Posterior vena cava (tissue), 2 donors: ENCODE measurements at regions not wholly inside any gene's neighbourhood (a gene's known extent, or its start where the extent isn't known, plus 50 kb on each side); places are given as distances from the start of the nearest gene placed in this dataset.
"Not testable (repeated sequence)": the region's sequence is repeated elsewhere in the genome, so short reads cannot be mapped to it uniquely, and the experiment has no call there.

Experiments
- DNase-seq: peaks from one replicate; pipeline ENCODE4 v3.0.0-alpha.2; 2020; ENCODE audit warnings: low spot score
- intact Hi-C, 2 donors: fragments of 100-400 bp; cut with DNase I; formaldehyde crosslinking; loops; one replicate each; pipeline versions ENCODE4 v1.14.1 to v1.14.2; 2022 to 2023
- donor health status: DM: yes; HTN: yes; CAD: no.
- donor health status: DM: yes; HTN: yes; CAD: no.

DNA sequence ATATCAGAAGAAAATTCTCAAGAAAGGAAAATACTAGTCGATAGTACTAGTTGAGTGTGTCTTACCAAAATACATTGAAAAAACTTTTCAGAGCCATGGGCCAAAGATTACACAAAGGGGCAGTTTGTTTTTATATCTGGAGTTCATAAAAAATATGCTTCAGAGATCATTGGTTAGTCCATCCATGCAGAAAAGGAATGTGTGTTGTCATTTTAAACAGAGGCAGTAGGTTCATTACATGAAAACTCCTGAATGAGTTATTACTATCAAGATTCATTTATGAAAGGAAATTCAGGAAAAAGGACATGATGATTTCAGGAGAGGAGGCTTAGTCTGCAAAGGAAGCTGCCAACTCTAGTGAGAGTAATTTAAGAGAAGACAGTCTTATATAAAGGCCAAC, 354.8 kb downstream of the AEBP2 start:
- DNase-seq = no peak
- intact Hi-C loops = no loop called here

DNA sequence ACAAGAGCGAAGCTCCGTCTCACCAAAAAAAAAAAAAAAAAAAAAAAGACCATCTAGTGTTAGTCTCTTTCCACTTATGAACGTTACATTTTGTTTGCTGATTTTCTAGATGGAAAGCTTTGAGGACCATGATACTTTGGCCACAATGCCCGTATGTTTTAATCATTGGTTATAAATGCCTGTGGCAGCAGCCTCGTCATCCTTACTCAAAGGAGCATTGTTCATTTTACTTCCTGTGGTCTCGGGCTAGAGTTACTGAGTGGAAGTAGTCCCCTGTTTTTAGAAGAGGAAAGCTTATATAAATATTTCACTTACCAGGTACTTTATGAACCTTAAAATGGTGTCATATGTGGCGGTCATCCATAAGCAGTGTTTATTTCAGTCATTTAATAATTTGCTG, 359.9 kb downstream of the AEBP2 start:
- no peak for DNase-seq
- intact Hi-C loops = no loop called here

DNA sequence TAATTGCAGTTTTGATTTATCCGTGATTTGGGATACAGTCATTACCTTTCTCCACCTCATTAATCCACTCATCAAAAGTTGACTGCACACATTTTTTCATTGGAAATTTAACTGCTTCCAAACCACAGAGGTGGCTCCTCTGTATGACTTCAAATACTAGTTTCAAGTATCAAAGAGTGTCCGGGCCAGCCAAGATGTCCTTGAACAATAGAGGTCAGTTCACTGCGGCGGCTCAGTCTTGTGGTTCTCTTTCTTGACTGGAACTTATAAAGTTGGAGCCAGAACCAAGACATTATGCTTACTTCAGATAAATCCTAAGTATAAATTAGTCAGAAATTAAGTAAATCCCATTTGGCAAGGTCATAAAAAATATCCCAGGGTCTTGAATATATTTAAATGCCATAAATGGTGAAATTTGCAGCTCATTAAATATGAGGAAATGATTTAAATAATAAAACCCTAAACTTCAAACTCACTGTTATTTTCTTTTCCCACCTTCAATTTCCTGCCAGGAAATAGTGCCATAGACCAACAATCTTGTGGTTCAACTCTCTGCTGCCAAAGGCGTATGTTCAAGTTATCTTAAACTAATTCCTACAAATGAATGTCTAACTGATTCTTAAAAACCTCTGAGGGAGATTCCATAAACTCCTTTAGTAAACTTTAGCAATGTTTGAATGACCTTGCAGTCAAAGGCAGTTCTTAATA, 360.8 kb downstream of the AEBP2 start:
- no peak for DNase-seq
- intact Hi-C loops = no loop called here

DNA sequence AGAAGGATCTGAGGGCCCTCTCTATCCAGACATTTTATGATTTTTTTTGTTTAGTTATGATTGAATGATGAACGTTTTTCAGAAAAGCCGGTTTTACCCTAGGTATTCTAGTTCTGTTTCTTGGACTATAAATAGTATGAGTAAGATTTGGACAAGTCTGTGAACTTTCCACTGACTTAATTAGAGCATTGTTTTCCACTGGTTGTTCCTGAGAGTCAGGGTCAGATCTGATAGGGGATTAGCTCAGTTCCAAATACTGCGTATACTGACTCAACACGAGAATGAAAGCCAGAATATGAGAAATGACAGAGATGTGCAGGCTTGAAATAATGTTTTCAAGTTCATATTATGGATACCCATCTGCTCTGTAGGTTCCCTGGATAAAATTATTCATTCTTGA, 361.6 kb downstream of the AEBP2 start:
- intact Hi-C loops = no loop called here
- no peak for DNase-seq

DNA sequence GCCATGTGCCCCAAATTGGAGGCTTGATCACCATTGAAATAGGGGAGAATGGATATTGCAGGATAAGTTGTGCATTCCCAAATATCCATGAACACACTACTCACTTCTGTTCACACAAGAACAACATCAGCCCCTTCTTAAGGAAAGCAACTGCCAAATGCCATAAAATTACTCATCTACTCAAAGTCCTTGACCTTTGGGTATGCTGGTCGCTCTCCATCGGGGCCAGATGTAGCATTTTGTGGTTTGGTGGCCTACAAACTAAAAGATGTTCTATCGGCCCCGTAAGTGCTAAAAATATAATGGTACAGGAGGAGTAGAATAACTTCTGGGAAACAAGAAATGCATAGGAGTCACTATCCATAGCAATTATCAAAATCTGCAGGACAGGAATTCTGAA, 362.6 kb downstream of the AEBP2 start:
- no peak for DNase-seq
- intact Hi-C loops = no loop called here

- intact Hi-C loops = no loop called here
- no peak for DNase-seq
Observed at GRCh38 chr12:19802915-19803314, 363.6 kb downstream of the AEBP2 start.

- intact Hi-C loops = no loop called here
- DNase-seq = no peak
Observed at GRCh38 chr12:19804737-19805136, 365.4 kb downstream of the AEBP2 start.

DNA sequence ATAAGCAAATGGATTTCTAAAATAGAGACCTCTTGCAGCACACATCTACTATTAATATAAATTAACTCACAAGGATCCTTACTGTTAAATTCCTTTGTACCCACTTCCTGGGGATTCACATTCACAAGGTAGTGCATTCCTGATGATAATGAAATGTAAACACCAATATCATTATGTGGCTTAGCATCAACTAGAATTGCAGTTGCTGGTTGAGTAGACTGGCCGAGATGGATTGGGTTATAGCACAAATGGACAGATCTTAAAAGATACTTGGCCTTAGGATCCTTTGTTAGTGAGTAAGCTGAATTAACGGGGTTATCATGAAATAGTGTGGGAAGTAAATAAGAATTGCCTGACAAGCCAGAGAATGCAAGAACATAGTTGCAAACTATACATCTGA, 369.1 kb downstream of the AEBP2 start:
- intact Hi-C loops = no loop called here
- DNase-seq = no peak

DNA sequence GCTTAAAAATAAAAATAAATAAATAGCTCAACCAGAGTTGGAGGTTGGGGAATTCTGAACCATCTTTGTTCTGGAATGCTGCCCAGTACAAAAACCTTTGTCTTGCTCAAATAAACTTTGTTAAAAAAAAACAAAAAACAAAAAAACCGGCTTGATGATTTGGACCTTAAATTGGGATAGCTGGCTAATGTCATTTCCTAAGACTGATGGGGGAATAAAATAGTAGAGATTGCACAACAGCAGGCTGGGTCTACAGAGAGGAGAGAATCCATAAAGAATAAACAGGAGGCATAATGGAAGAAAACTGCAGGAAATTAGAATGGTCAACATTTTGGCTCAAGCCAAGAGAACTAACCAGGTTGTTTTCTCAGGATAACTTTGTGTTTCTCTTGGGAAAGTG, 370.9 kb downstream of the AEBP2 start:
- intact Hi-C loops = no loop called here
- no peak for DNase-seq

- intact Hi-C loops = no loop called here
- no peak for DNase-seq
Observed at GRCh38 chr12:19811922-19812321, 372.6 kb downstream of the AEBP2 start.

GRCh38 chr12:19819231-19819630, 379.9 kb downstream of the AEBP2 start:
- DNase-seq = peak; percentile 86
- intact Hi-C loops = no loop called here

GRCh38 chr12:19822476-19822875, 383.2 kb downstream of the AEBP2 start:
- intact Hi-C loops = no loop called here
- no peak for DNase-seq

DNA sequence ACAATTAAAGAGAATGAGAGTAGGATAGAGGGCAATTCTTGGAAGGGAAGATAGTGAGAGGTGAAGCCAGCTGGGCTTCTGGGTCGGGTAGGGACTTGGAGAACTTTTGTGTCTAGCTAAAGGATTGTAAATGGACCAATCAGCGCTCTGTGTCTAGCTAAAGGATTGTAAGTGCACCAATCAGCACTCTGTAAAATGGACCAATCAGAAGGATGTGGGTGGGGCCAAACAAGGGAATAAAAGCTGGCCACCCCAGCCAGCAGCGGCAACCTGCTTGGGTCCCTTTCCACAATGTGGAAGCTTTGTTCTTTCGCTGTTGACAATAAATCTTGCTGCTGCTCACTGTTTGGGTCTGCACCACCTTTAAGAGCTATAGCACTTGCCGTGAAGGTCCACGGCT, 384.0 kb downstream of the AEBP2 start:
- DNase-seq, intact Hi-C loops: not testable (repeated sequence)

DNA sequence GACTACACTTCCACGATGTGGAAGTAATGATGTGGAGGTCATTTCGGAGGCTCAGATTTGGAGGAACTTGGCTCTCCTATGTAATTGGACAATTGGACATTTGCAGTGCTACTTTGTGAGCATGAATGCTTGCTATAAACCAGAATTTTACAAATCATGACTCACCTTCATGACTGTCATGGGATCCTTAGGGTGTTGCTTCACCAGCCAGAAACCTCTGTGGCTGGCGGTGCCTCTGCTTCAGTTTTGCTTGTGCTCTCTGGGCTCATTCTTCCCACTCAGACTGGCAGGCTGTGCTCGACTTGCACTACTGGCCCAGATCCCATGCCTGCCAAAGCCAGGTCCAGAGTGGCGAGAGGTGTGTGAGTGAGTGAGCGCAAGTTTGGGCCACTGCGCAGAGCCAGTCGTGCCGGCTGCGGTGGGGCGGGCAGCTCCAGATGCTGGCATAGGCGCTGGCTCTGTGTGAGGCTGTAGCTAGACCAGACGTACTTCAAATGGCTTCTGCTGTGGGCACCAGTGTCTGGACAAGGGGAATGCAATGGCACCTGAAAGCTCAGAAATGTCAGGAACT, 387.8 kb downstream of the AEBP2 start:
- intact Hi-C loops = no loop called here
- no peak for DNase-seq

- no peak for DNase-seq
- intact Hi-C loops = no loop called here
Observed at GRCh38 chr12:19829100-19829853, 390.0 kb downstream of the AEBP2 start.

DNA sequence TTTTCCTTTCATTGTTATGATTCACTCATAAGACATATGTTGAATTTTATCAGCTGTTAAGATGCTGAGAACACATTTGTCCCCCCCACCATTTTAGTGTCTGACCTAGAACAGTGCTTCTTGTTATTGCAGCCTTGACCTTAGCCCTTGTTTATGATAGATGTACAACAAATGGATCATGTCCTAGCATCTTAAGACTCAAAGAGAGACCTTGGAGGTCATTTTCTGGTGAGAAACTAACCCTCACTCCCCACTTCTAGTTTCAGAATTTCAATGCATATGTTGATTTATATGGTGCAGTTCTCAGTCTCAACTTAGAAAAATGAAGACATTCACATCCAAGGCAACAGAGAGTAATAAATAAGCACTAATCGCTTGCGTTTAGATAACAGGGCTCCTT, 391.2 kb downstream of the AEBP2 start:
- intact Hi-C loops = no loop called here
- DNase-seq = no peak

GRCh38 chr12:19833775-19834501, 394.6 kb downstream of the AEBP2 start:
- no peak for DNase-seq
- intact Hi-C loops = no loop called here

DNA sequence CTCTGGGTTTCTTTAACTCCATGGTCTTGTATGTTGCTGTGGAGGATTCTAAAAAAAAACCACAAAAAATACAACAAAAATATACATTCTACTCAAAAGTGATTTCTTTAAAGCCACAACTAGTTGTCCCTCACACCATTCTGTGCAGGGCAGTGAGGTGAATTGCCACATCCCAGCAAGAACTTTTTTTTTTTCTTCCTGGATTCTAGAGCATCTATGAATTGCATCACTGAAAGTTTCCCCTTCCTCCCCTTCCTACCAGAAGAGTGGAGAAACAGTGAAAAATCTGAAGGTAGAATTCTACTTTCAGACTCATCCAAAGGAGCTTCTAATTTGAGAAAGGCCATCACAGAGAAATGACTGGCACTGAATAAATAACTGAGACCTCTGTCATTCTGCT, 395.3 kb downstream of the AEBP2 start:
- intact Hi-C loops = no loop called here
- no peak for DNase-seq

DNA sequence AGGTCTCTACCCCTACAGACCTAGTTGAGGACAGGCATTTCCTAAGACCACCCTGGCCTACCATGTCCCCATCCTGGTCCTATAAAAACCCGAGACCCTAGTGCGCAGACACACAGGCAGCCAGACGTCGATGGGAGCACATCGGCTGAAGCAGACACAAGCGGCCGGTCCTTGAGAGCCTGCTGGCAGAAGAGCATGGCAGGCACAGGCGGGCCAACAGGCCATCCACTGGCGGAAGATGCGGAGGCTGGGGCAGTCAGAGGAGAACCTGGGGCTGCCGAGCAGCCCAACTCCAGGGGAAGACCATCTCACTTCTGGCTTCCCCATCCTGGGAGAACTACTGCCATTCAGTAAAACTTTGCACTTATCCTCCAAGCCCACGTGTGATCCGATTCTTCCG, 396.8 kb downstream of the AEBP2 start:
- intact Hi-C loops = no loop called here
- no peak for DNase-seq

DNA sequence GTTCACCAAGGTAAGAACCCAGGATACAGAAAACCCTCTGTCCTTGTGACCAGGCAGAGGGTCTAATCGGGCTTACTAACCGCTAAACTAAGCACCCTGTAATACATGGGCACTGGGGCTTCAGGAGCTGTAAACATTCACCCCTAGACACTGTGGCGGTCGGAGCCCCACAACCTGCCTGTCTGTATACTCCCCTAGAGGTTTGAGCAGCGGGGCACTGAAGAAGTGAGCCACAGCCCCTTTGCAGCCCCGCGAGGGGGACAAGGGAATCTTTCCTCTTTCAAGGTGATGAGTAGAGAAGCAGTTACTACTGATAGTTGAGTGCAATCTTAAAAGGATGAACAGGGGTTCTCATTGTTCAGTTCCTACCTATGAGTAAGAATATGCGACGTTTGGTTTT, 397.2 kb downstream of the AEBP2 start:
- DNase-seq = peak; percentile 66
- intact Hi-C loops = no loop called here
